A673 (cell line): ENCODE measurements at regions not wholly inside any gene's neighbourhood (a gene's known extent, or its start where the extent isn't known, plus 50 kb on each side); places are given as distances from the start of the nearest gene placed in this dataset.

Experiments
- BruUV-seq: library from RNA; stranded (reverse); fragments of 400-500 nt; replicated peaks from 2 replicates; lab custom pipeline; 2021; lab: Mats Ljungman, UMichigan
- CTCF ChIA-PET: fragments of 300-600 bp; sonication (Branson Sonifier 250); formaldehyde crosslinking; loops from one replicate; lab custom pipeline; 2022; ENCODE audit warnings: antibody characterized with exemption; lab: Charles Lee
- POLR2A ChIA-PET: fragments of 300-600 bp; sonication (Branson Sonifier 250); formaldehyde crosslinking; loops from one replicate; lab custom pipeline; 2022; ENCODE audit warnings: antibody characterized with exemption; ENCODE audit not compliant: low non-redundant PET; lab: Charles Lee
- DNase-seq: peaks from one replicate; pipeline ENCODE4 v3.0.0-alpha.2; 2015; ENCODE audit warnings: low spot score
- H3K27ac ChIP-seq: fragments of 200-600 bp; sonication (generic); 2 replicates; pipeline ENCODE4 v1.5.1; 2016; ENCODE audit warnings: mixed run types, low read depth, mild to moderate bottlenecking, mixed read lengths, antibody characterized with exemption, low read length; ENCODE audit not compliant: poor library complexity, severe bottlenecking
- H3K27me3 ChIP-seq: fragments of 200-600 bp; sonication (generic); replicated peaks from 2 replicates; pipeline ENCODE4 v1.6.1; 2017; ENCODE audit warnings: mixed run types, low read depth, mild to moderate bottlenecking, mixed read lengths, antibody characterized with exemption, low read length; ENCODE audit not compliant: insufficient read depth, poor library complexity
- H3K36me3 ChIP-seq: fragments of 200-600 bp; sonication (generic); 2 replicates; pipeline ENCODE4 v1.6.1; 2016; ENCODE audit warnings: mixed run types, mild to moderate bottlenecking, mixed read lengths, antibody characterized with exemption, low read length; ENCODE audit not compliant: insufficient read depth, poor library complexity, severe bottlenecking
- H3K4me1 ChIP-seq: fragments of 200-600 bp; sonication (generic); 2 replicates; pipeline ENCODE4 v1.6.1; 2017; ENCODE audit warnings: mixed run types, mild to moderate bottlenecking, mixed read lengths, antibody characterized with exemption, low read length; ENCODE audit not compliant: insufficient read depth, poor library complexity, severe bottlenecking
- H3K4me3 ChIP-seq: fragments of 200-600 bp; sonication (generic); 2 replicates; pipeline ENCODE4 v1.5.1; 2016; ENCODE audit warnings: low read depth, mixed run types, mild to moderate bottlenecking, mixed read lengths, low read length; ENCODE audit not compliant: poor library complexity, severe bottlenecking
- H3K9me3 ChIP-seq: fragments of 200-600 bp; sonication (generic); 2 replicates; pipeline ENCODE4 v1.6.1; 2016; ENCODE audit warnings: mixed run types, low read depth, mild to moderate bottlenecking, mixed read lengths, antibody characterized with exemption, low read length; ENCODE audit not compliant: poor library complexity, severe bottlenecking
- CTCF ChIP-seq: fragments of 300-800, 200-600 bp; sonication (generic); conservative IDR thresholded peaks from 2 replicates; pipeline ENCODE4 v1.5.1; 2017; ENCODE audit warnings: low read depth, mild to moderate bottlenecking, antibody characterized with exemption, low read length, moderate library complexity, mixed read lengths
- EZH2 ChIP-seq: fragments of 200-600 bp; sonication (generic); IDR thresholded peaks from 2 replicates; pipeline ENCODE4 v1.6.1; 2017; ENCODE audit warnings: borderline replicate concordance, low read depth, mild to moderate bottlenecking, mixed read lengths, antibody characterized with exemption, low read length; ENCODE audit not compliant: poor library complexity, severe bottlenecking
- intact Hi-C: fragments of 100-400 bp; cut with micrococcal nuclease; formaldehyde crosslinking; loops from one replicate; pipeline ENCODE4 v1.10.0; 2022; ENCODE audit not compliant: unreplicated experiment

DNA sequence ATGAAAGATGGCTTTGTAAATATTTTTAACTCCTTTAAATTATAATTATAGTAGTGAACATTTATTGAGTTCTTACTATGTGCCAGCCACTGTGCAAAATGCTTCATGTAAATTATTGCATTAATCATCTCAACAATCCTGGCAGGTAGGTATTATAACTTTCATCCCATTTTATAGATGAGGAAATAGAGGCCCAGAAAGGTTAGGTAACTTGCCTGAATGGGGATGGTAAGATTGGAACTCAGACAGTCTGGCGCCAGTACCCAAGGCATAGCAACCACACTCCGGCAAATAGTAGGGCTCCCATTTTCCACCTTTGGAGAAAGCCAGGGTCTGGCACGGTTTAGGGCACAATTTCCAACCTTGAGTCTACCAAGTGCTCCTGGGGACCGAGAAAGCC is 129.8 kb downstream of the VEGFA start:
- H3K27me3 ChIP-seq: no peaks in the 10 kb centered on the region
- H3K4me3 ChIP-seq: no peak overlapping the region
- POLR2A ChIA-PET: no interaction called here
- BruUV-seq: no TSS peak
- peaks cover 8% of the 10 kb centered on the region for H3K4me1 ChIP-seq
- intact Hi-C loops: no loop called here
- H3K9me3 ChIP-seq: no peaks in the 10 kb centered on the region
- no peak overlapping the region for H3K27ac ChIP-seq
- CTCF ChIA-PET: no interaction called here
- DNase-seq: no peak
- H3K36me3 ChIP-seq: no peaks in the 10 kb centered on the region
- no peak for TF ChIP-seq CTCF
- no peak for TF ChIP-seq EZH2

DNA sequence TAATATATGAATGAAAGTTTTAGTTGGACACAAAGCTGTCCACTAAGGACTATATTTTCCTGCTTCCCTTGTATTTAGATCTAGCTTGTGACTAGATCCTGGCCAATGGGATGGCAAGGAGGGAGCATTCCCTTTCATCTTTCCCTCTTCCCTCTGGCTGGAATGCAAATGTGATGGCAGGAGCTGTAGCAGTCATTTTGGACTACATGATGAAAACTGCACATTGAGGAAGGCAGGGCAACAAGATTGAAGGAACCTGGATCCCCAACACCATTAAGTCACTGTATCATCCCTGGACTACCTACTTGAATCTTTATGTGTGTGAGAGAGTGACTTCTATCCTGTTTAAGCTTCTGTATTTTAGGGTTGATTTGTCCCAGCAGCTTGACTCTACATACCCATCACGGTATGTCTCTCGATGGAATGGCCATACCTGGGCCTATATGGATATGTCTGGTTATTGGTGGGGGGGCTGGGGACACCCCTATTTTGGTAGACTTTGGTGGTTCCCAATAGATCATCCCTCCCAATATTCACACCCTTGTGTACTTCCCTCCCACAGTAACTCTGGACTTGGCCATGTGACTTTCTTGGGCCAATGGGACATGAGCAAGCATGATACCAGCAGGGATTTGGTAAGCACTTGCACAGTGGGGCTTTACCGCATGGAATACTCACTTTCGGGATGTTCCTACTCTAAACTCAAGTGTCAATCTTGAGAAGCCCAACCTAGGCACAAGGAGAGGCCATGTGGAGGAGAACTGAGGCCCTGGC is 128.5 kb downstream of the VEGFA start:
- DNase-seq: no peak
- ChIA-PET POLR2A (no interaction called here), CTCF (no interaction called here)
- intact Hi-C loops: no loop called here
- no peaks in the 10 kb centered on the region for H3K27me3 ChIP-seq
- BruUV-seq: no TSS peak
- H3K27ac ChIP-seq: no peak overlapping the region
- TF ChIP-seq CTCF (no peak), EZH2 (no peak)
- no peaks in the 10 kb centered on the region for H3K9me3 ChIP-seq
- H3K36me3 ChIP-seq: no peaks in the 10 kb centered on the region
- peaks cover 8% of the 10 kb centered on the region for H3K4me1 ChIP-seq
- H3K4me3 ChIP-seq: no peak overlapping the region

GRCh38 chr6:43897571-43898302 is 127.7 kb downstream of the VEGFA start:
- DNase-seq: no peak
- POLR2A ChIA-PET: no interaction called here
- no peak overlapping the region for H3K4me3 ChIP-seq
- CTCF ChIA-PET: no interaction called here
- no TSS peak for BruUV-seq
- H3K9me3 ChIP-seq: no peaks in the 10 kb centered on the region
- no peak for TF ChIP-seq EZH2
- TF ChIP-seq CTCF: no peak
- H3K4me1 ChIP-seq: peaks cover 8% of the 10 kb centered on the region
- H3K36me3 ChIP-seq: no peaks in the 10 kb centered on the region
- intact Hi-C loops: no loop called here
- H3K27me3 ChIP-seq: no peaks in the 10 kb centered on the region
- no peak overlapping the region for H3K27ac ChIP-seq
